Activated CD8-positive, alpha-beta memory T cell treated with anti-CD3 and anti-CD28 coated beads for 4 hours (primary cell): ENCODE measurements at regions not wholly inside any gene's neighbourhood (a gene's known extent, or its start where the extent isn't known, plus 50 kb on each side); places are given as distances from the start of the nearest gene placed in this dataset.
"Not testable (repeated sequence)": the region's sequence is repeated elsewhere in the genome, so short reads cannot be mapped to it uniquely, and the experiment has no call there.

Experiments
- DNase-seq, 2 donors: peaks; one replicate each; pipeline ENCODE4 v3.0.0-alpha.2; 2020; ENCODE audit warnings: low read depth in 2 of 2

DNA sequence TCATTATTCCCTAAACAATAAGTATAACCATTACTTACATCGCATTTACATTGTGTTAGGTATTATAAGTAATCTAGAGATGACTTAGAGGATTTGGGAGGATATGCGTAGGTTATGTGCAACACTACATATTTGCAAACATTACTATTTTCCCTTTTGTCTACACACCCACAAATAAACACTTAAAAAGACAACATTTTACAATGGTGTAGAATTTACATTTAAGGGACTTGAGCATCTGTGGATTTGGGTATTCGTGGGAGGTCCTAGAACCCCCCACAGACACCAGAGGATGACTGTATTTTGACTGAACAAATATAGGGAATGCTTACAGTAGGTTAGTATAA lies 220.2 kb upstream of the MYO3A start:
- DNase-seq: no peak

DNA sequence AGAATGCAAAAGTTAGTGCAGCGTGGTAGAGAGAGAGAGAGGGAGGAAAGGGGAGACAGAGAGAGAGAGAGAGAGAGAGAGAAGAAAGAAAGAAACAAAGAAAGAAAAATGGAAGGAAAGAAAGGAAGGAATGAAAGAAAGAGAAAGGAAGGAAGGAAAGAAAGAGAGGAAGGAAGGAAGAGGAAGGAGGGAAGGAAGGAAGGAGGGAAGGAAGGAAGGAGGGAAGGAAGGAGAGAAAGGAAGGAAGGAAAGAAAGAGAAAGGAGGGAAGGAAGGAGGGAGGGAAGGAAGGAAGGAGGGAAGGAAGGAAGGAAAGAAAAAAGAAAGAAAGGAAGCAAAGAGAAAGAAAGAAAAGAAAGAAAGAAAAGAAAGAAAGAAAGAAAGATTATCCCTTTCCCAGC lies 209.8 kb upstream of the MYO3A start:
- no peak for DNase-seq

DNA sequence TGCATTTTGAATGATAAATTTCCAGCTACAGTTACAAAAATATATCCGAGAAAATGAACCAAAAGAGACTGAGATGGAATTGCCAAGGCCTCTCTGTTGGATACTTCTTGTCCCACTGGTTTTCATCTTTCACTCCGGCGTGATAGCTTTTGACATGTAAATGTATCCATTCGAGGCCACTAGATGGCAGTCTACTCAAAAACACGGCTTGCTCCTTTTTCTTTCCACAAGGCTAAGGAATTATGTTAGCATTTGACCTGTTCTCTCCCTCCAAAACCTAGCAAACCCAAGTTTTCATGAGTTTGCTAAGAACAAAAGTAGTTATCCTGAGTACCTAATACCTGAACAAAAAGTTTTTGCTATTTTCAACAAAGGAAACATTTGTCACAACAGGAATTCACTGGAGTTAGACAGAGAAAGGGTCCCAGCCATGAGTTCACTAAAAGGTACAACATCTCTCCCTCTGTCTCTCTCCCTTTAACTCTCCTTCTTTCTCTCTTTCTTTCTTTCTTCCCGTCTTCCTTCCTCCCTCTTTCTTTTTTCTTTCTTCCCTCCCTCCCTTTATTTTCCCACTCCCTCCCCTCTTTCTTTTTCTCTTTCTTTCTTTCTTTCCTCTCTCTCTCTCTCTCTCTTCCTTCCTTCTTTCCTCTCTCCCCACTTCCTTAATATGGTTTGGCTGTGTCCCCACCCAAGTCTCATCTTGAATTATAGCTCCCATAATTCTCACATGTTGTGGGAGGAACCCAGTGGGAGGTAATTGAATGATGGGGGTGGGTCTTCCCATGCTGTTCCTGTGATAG lies 207.9 kb upstream of the MYO3A start:
- no peak for DNase-seq

DNA sequence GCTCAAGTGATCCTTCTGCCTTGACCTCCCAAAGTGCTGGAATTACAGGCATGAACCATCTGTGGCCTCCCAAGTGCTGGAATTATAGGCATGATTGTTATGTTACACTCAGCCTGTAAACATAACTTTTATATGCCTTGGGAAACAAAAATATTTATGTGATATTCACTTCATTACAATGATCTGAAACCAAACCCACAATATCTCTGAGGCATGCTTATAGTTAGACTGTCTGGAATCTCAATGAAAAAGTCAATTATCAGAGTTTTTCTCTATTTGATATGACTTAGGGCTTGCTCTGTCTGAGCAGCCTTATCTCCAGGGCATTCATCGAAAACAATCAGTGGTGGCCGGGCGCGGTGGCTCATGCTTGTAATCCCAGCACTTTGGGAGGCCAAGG lies 195.3 kb upstream of the MYO3A start:
- DNase-seq: no peak

DNA sequence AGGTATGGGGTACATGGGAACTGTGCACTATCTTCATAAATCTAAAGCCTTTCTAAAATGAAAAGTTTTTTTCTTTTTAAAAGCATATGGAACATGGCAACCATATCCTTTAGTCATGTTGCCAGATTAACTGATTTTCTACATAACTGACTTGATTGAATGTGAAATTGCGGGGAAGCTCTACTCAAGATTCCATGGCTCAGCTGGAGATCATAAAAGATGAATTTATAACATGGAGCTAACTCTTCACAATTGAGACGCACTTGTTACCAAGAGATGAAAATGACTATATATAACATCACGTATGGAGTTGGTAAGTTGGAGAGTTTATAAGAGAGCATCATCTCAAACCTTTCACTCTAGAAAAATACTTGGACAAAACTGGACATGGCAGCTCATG lies 190.2 kb upstream of the MYO3A start:
- no peak for DNase-seq

DNA sequence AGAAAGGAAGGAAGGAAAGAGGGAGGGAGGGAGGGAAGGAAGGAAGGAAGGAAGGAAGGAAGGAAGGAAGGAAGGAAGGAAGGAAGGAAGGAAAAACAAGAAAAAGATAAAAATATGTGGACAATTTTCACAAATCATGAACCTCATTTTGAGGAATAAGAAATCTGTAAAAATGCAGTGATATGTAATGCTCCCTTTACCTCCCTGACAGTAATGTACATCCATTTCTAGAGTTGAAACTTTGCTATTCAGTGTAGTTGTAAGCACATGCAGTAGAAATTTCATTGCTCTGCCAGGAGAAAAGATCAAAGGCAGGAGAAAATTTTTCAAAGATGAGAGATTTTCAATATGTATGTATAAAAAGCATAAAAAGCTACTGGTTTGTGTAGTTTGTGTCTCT lies 189.5 kb upstream of the MYO3A start:
- DNase-seq: no peak

DNA sequence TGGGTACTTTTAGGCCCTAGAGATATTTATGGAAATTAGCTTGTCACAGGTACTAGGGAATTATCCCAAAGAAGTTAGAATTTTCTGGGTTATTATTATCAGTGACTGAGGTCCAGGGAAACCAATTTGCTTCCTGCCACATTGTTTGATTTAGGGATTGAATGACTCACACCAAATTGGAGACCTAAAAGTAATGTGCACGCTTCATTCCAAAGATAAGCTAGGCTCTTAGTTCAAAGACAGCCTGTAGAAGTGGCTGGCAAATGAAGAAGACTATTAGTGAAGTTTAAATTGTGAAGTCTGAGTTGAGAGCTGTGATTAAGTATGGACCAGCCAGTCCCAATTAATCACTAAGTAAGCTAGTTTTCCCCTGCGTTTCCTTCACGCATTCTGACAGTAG lies 188.1 kb upstream of the MYO3A start:
- no peak for DNase-seq

DNA sequence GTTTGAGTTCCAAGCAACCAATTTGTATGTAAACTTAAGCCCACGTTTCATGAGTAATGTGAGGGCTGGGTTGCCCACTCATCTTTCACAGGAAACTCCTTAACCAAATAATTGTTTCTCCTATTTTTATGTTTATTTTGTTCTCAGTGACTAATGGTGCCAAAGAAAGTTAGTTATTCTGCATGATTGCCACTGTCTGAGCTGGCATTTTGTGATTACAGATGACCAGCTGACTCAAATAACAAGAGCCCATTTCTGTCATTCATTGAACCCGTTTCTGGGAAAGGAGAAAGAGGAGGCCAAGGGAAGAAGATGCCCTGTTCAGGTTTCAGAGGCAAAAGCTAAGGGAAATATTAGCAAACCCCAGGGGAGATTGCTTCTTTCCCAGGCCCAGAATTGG lies 186.9 kb upstream of the MYO3A start:
- DNase-seq: no peak

DNA sequence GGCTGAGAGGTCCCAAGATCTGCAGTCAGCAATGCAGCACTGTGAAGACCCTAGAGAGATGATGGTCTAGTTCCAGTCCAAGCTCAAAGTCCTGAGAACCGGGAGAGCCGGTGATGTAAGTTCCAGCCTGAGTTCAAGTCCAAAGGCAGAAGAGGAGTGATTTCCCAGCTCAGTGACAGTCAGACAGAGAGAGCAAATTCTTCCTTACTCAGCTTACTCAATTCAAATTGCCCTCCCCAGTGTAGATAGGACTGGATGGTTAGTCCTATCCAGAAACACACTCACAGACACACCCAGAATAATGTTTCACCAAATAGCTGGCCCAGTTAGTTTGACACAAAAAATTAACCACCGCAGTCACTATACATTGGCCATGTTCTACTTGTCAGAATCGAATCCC lies 185.5 kb upstream of the MYO3A start:
- no peak for DNase-seq

DNA sequence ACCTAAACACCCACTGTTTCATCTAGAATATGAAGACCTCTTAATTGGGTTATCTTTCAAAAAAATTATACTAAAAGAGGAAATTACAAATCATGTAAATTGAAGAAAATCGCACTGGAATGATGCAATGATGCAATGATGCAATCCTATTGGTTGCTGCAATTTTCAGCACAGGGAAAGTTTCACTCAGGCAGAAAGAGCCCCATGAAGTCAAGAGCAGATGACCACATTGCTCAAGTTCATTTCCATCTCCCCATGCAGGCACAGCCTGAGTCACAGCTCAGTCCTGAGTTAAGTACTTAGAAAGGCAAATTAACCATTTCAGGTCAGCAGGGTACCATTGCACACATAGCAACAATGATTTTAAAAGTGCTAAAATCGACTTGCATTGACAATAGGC lies 180.3 kb upstream of the MYO3A start:
- DNase-seq: no peak

DNA sequence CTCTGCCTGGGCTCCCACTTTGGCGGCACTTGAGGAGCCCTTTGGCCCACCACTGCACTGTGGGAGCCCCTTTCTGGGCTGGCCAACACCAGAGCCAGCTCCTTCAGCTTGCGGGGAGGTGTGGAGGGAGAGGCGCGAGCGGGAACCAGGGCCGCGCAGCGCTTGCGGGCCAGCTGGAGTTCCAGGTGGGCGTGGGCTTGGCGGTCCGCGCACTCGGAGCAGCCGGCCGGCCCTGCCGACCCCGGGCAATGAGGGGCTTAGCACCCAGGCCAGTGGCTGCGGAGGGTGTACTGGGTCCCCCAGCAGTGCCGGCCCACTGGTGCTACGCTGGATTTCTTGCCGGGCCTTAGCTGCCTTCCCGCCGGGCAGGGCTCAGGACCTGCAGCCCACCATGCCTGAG lies 178.2 kb upstream of the MYO3A start:
- not testable (repeated sequence) for DNase-seq

DNA sequence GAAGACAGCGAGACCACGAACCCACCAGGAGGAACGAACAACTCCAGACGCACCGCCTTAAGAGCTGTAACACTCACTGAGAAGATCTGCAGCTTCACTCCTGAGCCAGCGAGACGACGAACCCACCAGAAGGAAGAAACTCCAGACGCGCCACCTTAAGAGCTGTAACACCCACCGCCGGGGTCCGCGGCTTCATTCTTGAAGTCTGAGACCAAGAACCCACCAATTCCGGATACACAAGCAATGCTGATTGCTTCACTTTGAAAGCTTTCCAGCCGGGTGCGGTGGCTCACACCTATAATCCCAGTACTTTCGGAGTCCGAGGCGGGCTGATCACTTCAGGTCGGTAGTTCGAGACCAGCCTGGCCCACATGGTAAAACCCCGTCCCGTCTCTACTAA lies 177.2 kb upstream of the MYO3A start:
- no peak for DNase-seq

DNA sequence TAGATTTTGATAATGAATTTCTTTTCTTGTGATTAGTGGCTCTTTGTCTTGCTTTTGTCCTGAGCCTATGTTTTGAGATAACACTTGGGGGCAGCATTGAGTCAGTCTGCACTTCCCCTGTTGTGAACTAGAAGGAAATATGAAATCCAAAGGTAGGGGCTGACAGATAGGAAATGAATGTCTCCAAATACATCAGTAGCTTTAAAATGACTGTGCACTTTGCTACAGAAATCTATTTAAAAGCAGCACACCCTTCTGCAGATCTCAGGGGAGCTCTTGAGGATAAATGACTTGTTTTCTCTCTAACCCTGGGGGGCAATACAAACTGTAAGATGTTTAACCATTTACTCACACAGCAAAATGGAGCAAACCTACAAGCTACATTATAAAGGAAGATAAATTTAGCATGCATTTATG lies 176.0 kb upstream of the MYO3A start:
- no peak for DNase-seq

DNA sequence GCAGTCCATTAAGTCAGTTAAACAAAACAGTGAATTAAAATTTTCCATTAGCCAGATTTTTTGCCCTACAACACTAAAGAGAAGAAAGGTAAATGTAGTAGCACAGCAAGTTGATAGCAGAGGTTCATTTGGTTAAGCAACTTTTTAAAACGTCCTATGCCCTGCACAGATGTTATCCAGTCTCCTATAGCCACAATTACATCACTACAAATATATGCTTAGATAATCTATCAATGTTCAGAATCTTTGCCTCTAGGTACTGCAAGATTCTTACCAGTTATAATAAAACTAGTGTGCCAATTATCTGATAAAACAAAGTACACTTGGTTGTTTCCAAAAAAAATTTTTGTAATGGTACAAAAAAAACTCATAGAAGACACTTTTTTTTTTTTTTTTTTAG lies 175.5 kb upstream of the MYO3A start:
- DNase-seq: no peak

DNA sequence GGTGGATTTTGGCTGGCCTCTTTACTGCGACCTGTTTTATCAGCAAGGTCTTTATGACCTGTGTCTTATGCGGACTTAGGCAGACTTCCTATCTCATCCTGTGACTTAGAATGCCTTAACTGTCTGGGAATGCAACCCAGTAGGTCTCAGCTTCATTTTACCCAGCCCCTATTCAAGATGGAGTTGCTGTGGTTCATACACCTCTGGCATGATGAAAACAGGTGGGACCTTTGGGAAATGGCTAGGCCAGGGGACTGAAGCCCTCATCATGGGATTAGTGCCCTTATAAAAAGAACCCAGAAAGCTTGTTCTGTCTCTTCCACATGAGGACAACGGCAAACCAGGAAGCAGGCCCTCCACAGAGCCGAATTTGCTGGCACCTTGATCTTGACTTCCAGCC lies 172.1 kb upstream of the MYO3A start:
- no peak for DNase-seq

DNA sequence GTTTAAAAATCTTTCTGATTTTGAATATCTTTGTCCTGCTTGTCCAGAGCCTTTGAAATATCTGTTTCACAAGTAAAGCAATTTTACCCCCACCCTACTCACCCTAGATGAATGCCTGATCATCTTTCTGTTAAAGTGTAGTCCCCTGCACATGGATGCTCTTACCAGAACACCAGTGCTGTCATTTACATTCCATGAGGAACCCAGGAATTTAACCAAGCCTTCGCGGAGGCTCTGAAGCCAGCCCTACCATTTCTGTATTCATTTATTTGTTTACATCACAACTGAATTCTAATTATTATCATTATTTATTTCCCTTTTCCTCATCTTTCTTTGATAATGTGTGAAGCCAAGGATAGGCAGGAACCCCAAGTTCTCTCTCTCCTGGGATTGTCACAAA lies 167.8 kb upstream of the MYO3A start:
- no peak for DNase-seq

DNA sequence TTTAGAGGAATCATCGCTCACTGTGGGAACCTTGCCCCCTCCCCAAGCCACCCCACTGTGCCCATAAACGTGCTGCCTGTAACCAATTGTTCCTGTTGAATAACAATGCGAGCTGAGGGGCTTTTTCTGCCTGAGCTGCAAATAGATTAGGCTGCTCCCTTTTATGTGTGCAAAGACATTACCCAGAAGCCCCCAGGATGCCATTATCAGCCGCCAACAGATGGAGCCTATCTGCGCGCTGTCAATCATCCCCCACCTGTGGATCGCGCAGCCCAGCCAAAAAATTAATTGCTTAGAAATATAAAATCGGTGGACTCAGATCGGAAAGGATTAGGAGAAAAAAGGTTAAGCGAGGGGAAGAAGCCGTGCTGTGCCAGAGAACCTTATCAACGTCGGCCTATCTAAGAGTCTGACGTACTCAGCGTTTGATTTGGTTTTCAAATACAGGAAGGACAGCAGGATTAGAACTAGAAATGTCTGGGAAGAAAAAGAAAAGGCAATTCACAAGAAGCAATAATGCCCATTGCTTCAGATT lies 167.3 kb upstream of the MYO3A start:
- DNase-seq: no peak

DNA sequence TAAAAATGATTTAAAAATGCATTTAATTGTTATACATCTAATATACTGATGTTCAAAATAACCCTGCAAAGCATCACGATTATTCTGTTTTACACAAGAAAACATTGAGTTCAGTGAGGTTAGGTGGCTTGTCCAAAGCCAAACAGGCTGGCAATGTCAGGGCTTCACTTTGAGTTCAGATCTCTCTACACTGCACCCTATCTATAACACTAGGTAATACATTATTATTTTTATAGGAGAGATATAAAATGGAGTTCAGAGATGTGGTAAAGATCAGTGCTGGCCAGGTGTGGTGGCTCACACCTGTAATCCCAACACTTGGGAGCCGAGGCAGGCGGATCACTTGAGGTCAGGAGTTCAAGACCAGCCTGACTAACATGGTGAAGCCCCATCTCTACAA lies 165.9 kb upstream of the MYO3A start:
- no peak for DNase-seq

DNA sequence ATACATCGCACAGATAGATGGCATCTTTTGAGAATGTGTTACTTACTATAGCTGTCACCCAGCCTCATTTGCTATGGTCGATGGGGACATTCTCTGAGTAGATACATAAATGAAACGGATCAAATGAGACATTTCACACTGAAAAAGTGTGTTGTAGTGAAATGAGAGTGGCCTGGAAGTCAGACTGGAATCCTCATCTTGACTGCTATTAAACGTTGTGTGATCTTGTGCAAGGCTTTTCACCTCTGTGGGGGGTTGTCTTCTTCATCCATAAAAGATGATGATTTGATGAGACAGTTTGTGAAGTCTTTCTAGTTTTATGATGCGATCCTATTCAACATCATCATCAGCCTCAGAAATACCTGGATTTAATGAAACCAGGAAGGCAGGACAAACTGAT lies 155.4 kb upstream of the MYO3A start:
- no peak for DNase-seq

DNA sequence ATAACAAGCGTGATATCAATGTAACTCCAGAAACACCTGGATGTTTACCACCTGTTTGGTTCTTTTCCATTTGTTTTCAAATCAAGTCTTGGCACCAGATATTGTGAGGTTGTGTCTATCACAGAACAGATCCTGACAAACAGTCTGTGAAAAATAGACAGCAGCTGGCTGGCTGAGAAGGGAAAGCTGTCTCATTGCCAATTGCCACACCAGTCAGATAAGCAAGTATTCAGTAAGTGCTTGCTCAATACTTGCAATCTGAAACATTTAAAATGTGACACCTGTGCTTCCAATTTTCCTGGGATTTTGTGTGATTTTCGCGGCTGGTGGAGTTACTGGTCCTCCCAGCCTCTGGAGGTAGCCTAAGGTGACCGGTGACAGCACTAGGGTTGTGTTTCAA lies 147.9 kb upstream of the MYO3A start:
- no peak for DNase-seq

DNA sequence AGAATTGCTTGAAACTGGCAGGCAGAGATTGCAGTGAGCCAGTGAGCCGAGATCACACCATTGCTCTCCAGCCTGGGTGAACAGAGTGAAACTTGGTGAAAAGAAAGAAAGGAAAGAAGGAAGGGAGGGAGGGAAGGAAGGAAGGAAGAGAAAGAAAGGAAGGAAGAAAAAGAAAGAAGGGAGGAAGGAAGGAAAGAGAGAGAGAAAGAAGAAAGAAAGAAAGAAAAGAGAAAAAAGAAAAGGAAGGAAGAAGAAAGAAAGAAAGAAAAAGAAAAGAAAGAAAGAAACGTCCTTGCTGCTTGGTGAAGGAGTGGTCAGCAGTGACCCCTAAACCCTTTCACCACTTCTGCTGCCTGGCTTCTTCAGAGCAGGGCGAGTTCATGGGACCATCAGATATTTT lies 147.1 kb upstream of the MYO3A start:
- DNase-seq: no peak

DNA sequence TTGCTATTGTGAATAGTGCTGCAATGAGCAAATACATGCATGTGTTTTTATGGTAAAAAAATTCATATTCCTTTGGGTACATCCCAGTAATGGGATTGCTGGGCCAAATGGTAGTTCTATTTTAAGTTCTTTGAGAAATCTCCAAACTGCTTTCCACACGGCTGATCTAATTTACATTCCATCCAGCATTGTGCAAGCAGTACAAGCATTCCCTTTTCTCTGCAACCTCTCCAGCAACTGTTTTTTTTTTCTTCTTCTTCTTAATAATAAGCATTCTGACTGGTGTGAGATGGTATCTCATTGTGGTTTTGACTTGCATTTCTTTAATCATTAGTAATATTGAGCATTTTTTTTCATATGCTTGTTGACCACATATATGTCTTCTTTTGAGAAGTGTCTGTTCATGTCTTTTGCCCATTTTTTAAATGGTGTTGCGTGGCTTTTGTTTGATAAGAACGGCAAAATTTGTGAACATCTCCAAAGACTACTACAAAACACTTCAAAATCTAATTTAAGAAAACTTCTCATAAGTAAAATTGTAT lies 136.1 kb upstream of the MYO3A start:
- DNase-seq: no peak

DNA sequence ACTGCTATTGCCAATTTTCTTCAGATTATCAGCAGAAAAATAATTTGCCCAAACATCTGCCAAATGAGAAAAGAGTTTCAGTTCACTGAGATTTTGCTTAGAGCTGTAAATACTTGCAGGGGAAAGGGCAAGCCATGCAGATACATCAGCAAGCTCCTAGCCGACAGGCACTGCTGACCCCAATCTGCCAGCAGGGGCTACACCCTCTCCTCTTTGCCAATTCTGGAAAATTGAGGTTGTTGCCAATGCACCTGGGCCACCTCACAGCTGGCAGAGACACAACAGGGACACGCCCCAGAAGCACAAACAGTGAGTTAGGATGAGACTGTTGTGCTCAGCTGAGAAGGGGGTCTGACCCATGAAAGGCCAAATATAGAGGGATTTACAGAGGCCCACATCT lies 129.5 kb upstream of the MYO3A start:
- DNase-seq: no peak

DNA sequence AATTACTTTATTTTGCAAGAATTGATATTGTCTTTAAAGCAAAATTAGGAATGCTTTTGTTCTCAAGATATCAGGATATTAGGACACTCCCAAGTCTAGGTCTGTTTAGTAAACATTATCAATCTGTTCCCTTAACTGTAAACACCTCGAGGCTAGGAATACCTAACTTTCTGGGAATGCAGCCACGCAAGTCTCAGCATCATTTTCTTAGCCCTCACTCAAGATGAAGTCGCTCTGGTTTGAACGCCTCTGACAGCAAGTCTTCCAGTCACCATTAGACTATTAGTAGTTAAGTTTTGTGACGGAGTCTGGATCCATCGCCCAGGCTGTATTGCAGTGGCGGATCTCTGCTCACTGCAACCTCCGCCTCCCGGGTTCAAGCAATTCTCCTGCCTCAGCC lies 128.0 kb upstream of the MYO3A start:
- DNase-seq: no peak
